ENCODE measurements at regions not wholly inside any gene's neighbourhood (a gene's known extent, or its start where the extent isn't known, plus 50 kb on each side); places are given as distances from the start of the nearest gene placed in this dataset.

- Mint-ChIP-seq H3K36me3 (ENCODE audit: low read depth) (0 out of 2 replicates have a peak, but pooled peaks cover 5% of the 10 kb centered on the region), H3K27me3 (ENCODE audit: insufficient read depth) (peaks cover 1% of the 10 kb centered on the region; the same call in 1 of the 2 replicates), H3K4me1 (ENCODE audit: low read depth) (no peaks in the 10 kb centered on the region; the same call in 1 of the 2 replicates), H3K9me3 (peaks cover 8% of the 10 kb centered on the region), H3K4me3 (no peak overlapping the region), H3K27ac (no peak overlapping the region)
- no peak for TF ChIP-seq CTCF (IDR thresholded peaks at IDR 0.05)
- DNase-seq: no peak
Observed at GRCh38 chr2:157076526-157077161, 180.9 kb upstream of the GALNT5 start.

DNA sequence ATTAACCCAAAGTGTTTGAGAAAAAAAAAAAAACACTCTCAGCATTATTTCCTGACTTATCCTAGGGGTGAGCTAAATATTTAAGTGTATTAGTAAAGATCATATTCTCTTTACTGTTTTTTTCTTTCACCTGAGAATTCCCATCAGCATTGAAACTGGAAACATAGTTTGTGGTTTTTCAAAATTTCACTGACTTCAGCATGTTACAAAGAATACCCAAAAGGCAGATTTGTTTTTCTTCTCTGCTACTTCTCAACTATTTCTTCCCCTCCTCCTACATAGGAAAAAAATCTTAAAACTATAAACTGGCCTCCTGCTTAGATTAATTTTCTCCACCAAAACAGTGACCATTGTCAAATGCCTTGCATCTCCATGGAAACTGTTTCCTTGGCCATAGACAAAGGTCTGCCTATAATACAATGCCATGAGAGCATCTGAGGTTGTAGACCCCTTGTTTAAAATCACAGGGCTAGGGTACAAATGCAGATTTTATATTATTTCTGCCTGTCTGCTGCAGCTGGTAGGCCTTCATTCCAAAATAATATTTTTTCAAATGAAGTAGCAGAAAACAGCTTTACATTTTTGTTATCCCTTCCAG, 179.7 kb upstream of the GALNT5 start:
- Mint-ChIP-seq H3K4me1 (ENCODE audit: low read depth) (no peaks in the 10 kb centered on the region; the same call in 1 of the 2 replicates), H3K36me3 (ENCODE audit: low read depth) (no peaks in the 10 kb centered on the region), H3K27ac (no peak overlapping the region), H3K9me3 (no peaks in the 10 kb centered on the region), H3K4me3 (no peak overlapping the region), H3K27me3 (ENCODE audit: insufficient read depth) (no peaks in the 10 kb centered on the region; the same call in 1 of the 2 replicates)
- no peak for TF ChIP-seq CTCF (IDR thresholded peaks at IDR 0.05)
- no peak for DNase-seq

DNA sequence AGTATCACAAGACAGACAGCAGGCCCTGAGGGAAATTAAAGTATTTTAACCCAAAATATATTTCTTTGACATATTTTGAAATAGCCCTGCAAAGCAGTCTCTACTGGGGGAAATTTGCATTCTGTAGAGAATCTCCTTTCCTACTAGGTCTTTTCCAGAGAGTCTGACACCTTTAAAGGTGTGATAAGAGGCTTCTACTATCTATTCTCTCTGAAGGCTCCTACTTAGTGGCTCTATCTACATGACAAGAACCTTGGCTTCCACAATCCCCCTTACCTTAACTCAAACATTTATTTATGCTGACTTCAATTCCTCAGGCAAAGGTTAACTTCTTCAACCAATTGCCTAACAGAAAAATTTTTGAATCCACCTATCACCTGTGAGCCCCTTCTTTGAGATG, 174.6 kb upstream of the GALNT5 start:
- H3K9me3 Mint-ChIP-seq: no peaks in the 10 kb centered on the region
- H3K27me3 Mint-ChIP-seq (ENCODE audit: insufficient read depth): no peaks in the 10 kb centered on the region
- H3K4me1 Mint-ChIP-seq (ENCODE audit: low read depth): peaks cover 12% of the 10 kb centered on the region; the same call in 1 of the 2 replicates
- no peak overlapping the region for H3K27ac Mint-ChIP-seq
- no peak for DNase-seq
- no peak overlapping the region for H3K4me3 Mint-ChIP-seq
- TF ChIP-seq CTCF (IDR thresholded peaks at IDR 0.05): no peak
- no peaks in the 10 kb centered on the region for H3K36me3 Mint-ChIP-seq (ENCODE audit: low read depth)

DNA sequence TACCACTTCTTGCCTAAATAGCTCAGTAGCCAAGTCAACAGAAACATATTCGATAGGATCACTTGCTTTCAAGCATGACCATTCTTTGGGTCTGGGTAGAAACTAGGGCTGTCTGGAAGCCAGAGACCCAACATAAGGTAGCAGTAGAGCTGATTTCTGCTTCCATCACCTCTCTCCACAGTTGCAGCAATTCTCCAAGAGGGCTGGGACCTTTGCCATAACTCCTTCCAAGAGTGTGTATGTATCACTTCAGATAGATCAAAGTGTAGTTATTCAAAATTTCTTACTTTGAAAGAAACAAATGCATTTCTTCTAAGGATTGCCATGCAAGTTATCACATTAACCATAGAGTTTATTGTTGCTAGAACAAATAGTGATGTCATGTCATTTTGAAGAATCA, 172.0 kb upstream of the GALNT5 start:
- no peak for DNase-seq
- no peak for TF ChIP-seq CTCF (IDR thresholded peaks at IDR 0.05)
- Mint-ChIP-seq H3K36me3 (ENCODE audit: low read depth) (no peaks in the 10 kb centered on the region), H3K4me1 (ENCODE audit: low read depth) (peaks cover 23% of the 10 kb centered on the region; the same call in 1 of the 2 replicates), H3K9me3 (no peaks in the 10 kb centered on the region), H3K4me3 (no peak overlapping the region), H3K27me3 (ENCODE audit: insufficient read depth) (no peaks in the 10 kb centered on the region), H3K27ac (no peak overlapping the region)

- H3K36me3 Mint-ChIP-seq (ENCODE audit: low read depth): no peaks in the 10 kb centered on the region
- no peaks in the 10 kb centered on the region for H3K27me3 Mint-ChIP-seq (ENCODE audit: insufficient read depth)
- H3K4me1 Mint-ChIP-seq (ENCODE audit: low read depth): peaks cover 23% of the 10 kb centered on the region; the same call in 1 of the 2 replicates
- no peak for DNase-seq
- H3K4me3 Mint-ChIP-seq: peak overlapping the region; percentile 4; the same call in 1 of the 2 replicates
- H3K27ac Mint-ChIP-seq: peak overlapping the region; percentile 48; the same call in 1 of the 2 replicates
- no peak for TF ChIP-seq CTCF (IDR thresholded peaks at IDR 0.05)
- no peaks in the 10 kb centered on the region for H3K9me3 Mint-ChIP-seq
Observed at GRCh38 chr2:157087373-157088002, 170.0 kb upstream of the GALNT5 start.
